HL-60 (cell line): ENCODE measurements at regions not wholly inside any gene's neighbourhood (a gene's known extent, or its start where the extent isn't known, plus 50 kb on each side); places are given as distances from the start of the nearest gene placed in this dataset.

Experiments used
- GABPA ChIP-seq: IDR thresholded peaks from 2 replicates; pipeline ENCODE4 v1.6.1; 2012; ENCODE audit warnings: low read depth
- POLR2AphosphoS5 ChIP-seq: IDR thresholded peaks from 2 replicates; pipeline ENCODE4 v1.6.1; 2012; ENCODE audit warnings: low read depth
- REST ChIP-seq: IDR thresholded peaks from 2 replicates; pipeline ENCODE4 v1.6.1; 2012; ENCODE audit warnings: low read depth; ENCODE audit not compliant: insufficient replicate concordance
- SPI1 ChIP-seq: IDR thresholded peaks from 2 replicates; pipeline ENCODE4 v1.6.1; 2012; ENCODE audit warnings: low read depth, mild to moderate bottlenecking, borderline replicate concordance
- TF ChIP-seq, protein P1 (sequence below): IDR thresholded peaks from one replicate; pipeline ENCODE4 v1.5.1; 2011; ENCODE audit warnings: low read length, control low read depth, inconsistent platforms; ENCODE audit not compliant: insufficient read depth

DNA sequence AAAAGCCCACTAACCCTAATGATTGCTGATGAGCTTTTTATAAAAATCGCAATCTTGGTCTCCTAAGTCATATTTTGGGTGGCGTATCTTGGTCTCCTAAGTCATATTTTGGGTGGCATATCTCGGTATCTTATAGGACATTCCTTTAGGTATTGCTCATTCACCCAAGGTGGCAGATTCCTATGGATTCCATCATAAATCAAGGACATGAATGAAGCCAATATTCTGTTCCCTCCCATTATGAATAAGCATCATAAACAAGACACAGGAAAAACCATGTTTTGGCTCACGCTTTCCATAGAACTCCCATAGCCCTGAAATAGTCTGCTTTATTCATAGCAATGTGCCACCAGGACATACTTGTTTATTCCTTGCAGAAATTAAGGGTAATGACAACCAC is 95.0 kb upstream of the CD99 start:
- TF ChIP-seq, protein P1, sequence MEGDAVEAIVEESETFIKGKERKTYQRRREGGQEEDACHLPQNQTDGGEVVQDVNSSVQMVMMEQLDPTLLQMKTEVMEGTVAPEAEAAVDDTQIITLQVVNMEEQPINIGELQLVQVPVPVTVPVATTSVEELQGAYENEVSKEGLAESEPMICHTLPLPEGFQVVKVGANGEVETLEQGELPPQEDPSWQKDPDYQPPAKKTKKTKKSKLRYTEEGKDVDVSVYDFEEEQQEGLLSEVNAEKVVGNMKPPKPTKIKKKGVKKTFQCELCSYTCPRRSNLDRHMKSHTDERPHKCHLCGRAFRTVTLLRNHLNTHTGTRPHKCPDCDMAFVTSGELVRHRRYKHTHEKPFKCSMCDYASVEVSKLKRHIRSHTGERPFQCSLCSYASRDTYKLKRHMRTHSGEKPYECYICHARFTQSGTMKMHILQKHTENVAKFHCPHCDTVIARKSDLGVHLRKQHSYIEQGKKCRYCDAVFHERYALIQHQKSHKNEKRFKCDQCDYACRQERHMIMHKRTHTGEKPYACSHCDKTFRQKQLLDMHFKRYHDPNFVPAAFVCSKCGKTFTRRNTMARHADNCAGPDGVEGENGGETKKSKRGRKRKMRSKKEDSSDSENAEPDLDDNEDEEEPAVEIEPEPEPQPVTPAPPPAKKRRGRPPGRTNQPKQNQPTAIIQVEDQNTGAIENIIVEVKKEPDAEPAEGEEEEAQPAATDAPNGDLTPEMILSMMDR: no peak
- TF ChIP-seq POLR2AphosphoS5: no peak
- TF ChIP-seq REST: no peak
- TF ChIP-seq GABPA: no peak
- TF ChIP-seq SPI1: no peak
